ENCODE measurements at regions not wholly inside any gene's neighbourhood (a gene's known extent, or its start where the extent isn't known, plus 50 kb on each side); places are given as distances from the start of the nearest gene placed in this dataset.

- Mint-ChIP-seq H3K27me3 (ENCODE audit: low read depth) (peaks cover 10% of the 10 kb centered on the region), H3K27ac (ENCODE audit: unreplicated experiment) (no peak overlapping the region), H3K4me1 (no peaks in the 10 kb centered on the region), H3K36me3 (ENCODE audit: low read depth) (no peaks in the 10 kb centered on the region), H3K9me3 (peaks cover 5% of the 10 kb centered on the region), H3K4me3 (no peak overlapping the region)
- TF ChIP-seq, protein P1, sequence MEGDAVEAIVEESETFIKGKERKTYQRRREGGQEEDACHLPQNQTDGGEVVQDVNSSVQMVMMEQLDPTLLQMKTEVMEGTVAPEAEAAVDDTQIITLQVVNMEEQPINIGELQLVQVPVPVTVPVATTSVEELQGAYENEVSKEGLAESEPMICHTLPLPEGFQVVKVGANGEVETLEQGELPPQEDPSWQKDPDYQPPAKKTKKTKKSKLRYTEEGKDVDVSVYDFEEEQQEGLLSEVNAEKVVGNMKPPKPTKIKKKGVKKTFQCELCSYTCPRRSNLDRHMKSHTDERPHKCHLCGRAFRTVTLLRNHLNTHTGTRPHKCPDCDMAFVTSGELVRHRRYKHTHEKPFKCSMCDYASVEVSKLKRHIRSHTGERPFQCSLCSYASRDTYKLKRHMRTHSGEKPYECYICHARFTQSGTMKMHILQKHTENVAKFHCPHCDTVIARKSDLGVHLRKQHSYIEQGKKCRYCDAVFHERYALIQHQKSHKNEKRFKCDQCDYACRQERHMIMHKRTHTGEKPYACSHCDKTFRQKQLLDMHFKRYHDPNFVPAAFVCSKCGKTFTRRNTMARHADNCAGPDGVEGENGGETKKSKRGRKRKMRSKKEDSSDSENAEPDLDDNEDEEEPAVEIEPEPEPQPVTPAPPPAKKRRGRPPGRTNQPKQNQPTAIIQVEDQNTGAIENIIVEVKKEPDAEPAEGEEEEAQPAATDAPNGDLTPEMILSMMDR (conservative IDR thresholded peaks at IDR 0.05) = no peak
- no peak for DNase-seq (ENCODE audit: low read depth, low spot score)
Measured at GRCh38 chr13:44128552-44129001, 245.0 kb upstream of the SERP2 start.

DNA sequence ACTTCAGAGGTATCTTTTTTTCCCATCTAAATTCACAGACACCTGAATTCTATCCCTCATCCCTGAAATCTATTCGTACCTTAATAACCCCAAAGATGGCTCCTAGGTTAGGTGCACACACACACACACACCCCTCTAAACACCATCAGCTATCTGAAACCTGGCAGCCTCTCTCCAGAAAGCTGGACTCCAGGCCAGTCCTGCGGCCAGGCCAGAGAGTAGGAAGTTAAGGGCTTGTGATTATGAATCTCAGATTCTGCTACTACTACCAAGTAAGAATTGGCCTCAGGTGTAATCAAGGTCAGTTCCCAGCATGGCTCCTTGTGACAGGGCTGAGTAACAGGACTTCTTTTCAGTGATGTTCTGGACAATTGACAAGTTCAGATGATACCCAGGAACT is 244.2 kb upstream of the SERP2 start:
- no peak overlapping the region for H3K4me3 Mint-ChIP-seq
- no peak for DNase-seq (ENCODE audit: low read depth, low spot score)
- H3K4me1 Mint-ChIP-seq = no peaks in the 10 kb centered on the region
- H3K27me3 Mint-ChIP-seq (ENCODE audit: low read depth) = peaks cover 10% of the 10 kb centered on the region
- H3K36me3 Mint-ChIP-seq (ENCODE audit: low read depth) = no peaks in the 10 kb centered on the region
- TF ChIP-seq, protein P1 (conservative IDR thresholded peaks at IDR 0.05) = no peak
- peaks cover 2% of the 10 kb centered on the region for H3K9me3 Mint-ChIP-seq
- no peak overlapping the region for H3K27ac Mint-ChIP-seq (ENCODE audit: unreplicated experiment)

- no peak overlapping the region for H3K4me3 Mint-ChIP-seq
- no peak for DNase-seq (ENCODE audit: low read depth, low spot score)
- TF ChIP-seq, protein P1 (conservative IDR thresholded peaks at IDR 0.05) = no peak
- H3K27ac Mint-ChIP-seq (ENCODE audit: unreplicated experiment) = no peak overlapping the region
- no peaks in the 10 kb centered on the region for H3K36me3 Mint-ChIP-seq (ENCODE audit: low read depth)
- H3K9me3 Mint-ChIP-seq = no peaks in the 10 kb centered on the region
- H3K27me3 Mint-ChIP-seq (ENCODE audit: low read depth) = peaks cover 10% of the 10 kb centered on the region
- no peaks in the 10 kb centered on the region for H3K4me1 Mint-ChIP-seq
Measured at GRCh38 chr13:44131069-44131614, 242.5 kb upstream of the SERP2 start.

GRCh38 chr13:44132710-44133109 is 240.9 kb upstream of the SERP2 start:
- no peak overlapping the region for H3K27ac Mint-ChIP-seq (ENCODE audit: unreplicated experiment)
- no peak overlapping the region for H3K4me3 Mint-ChIP-seq
- no peaks in the 10 kb centered on the region for H3K36me3 Mint-ChIP-seq (ENCODE audit: low read depth)
- TF ChIP-seq, protein P1 (conservative IDR thresholded peaks at IDR 0.05) = no peak
- peaks cover 10% of the 10 kb centered on the region for H3K27me3 Mint-ChIP-seq (ENCODE audit: low read depth)
- H3K4me1 Mint-ChIP-seq = no peaks in the 10 kb centered on the region
- no peak for DNase-seq (ENCODE audit: low read depth, low spot score)
- no peaks in the 10 kb centered on the region for H3K9me3 Mint-ChIP-seq

- TF ChIP-seq, protein P1 (conservative IDR thresholded peaks at IDR 0.05) = no peak
- Mint-ChIP-seq H3K4me3 (no peak overlapping the region), H3K27ac (ENCODE audit: unreplicated experiment) (no peak overlapping the region), H3K9me3 (no peaks in the 10 kb centered on the region), H3K4me1 (no peaks in the 10 kb centered on the region), H3K36me3 (ENCODE audit: low read depth) (no peaks in the 10 kb centered on the region), H3K27me3 (ENCODE audit: low read depth) (peaks cover 10% of the 10 kb centered on the region)
- no peak for DNase-seq (ENCODE audit: low read depth, low spot score)
Measured at GRCh38 chr13:44133626-44134025, 240.0 kb upstream of the SERP2 start.
